ENCODE measurements at regions not wholly inside any gene's neighbourhood (a gene's known extent, or its start where the extent isn't known, plus 50 kb on each side); places are given as distances from the start of the nearest gene placed in this dataset.
"Not testable (repeated sequence)": the region's sequence is repeated elsewhere in the genome, so short reads cannot be mapped to it uniquely, and the experiment has no call there.

DNA sequence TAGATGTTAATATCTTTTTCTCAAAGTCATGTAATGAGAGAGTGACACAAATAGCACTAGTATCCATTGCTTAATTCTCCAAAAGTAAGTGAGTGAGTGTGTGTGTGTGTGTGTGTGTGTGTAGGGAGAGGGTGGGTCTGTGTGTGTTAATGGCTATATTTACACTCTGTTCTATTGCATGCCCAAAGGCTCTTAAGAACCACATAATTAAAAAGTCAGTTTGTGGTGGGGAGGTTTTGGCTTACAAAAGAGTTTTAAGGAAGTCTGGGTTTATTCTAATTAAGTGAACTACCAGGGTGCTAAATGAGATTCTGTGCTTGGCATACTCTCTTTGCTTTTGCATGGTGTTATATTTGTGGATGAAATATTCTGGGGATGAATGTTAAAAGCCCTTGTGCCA is 1897.6 kb upstream of the FLRT2 start (continued):
- TF ChIP-seq ATF3 (CRISPR knock-in tag; conservative IDR thresholded peaks at IDR 0.05) = no peak
- TF ChIP-seq ZNF317 (CRISPR knock-in tag; IDR thresholded peaks at IDR 0.05; ENCODE audit: borderline replicate concordance, low read depth) = no peak
- TF ChIP-seq ZSCAN18 (CRISPR knock-in tag; IDR thresholded peaks at IDR 0.05) = no peak
- no peak for TF ChIP-seq TEAD4 (CRISPR knock-in tag; IDR thresholded peaks at IDR 0.05)
- no peak for TF ChIP-seq ZNF416 (CRISPR knock-in tag; IDR thresholded peaks at IDR 0.05)
- TF ChIP-seq, protein P1, sequence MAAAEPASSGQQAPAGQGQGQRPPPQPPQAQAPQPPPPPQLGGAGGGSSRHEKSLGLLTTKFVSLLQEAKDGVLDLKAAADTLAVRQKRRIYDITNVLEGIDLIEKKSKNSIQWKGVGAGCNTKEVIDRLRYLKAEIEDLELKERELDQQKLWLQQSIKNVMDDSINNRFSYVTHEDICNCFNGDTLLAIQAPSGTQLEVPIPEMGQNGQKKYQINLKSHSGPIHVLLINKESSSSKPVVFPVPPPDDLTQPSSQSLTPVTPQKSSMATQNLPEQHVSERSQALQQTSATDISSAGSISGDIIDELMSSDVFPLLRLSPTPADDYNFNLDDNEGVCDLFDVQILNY (CRISPR knock-in tag; IDR thresholded peaks at IDR 0.05) = no peak
- no peak for TF ChIP-seq ATF1 (CRISPR knock-in tag; IDR thresholded peaks at IDR 0.05)
- TF ChIP-seq ZNF232 (CRISPR knock-in tag; IDR thresholded peaks at IDR 0.05) = no peak
- no peak for TF ChIP-seq HMGXB4 (CRISPR knock-in tag; IDR thresholded peaks at IDR 0.05)

DNA sequence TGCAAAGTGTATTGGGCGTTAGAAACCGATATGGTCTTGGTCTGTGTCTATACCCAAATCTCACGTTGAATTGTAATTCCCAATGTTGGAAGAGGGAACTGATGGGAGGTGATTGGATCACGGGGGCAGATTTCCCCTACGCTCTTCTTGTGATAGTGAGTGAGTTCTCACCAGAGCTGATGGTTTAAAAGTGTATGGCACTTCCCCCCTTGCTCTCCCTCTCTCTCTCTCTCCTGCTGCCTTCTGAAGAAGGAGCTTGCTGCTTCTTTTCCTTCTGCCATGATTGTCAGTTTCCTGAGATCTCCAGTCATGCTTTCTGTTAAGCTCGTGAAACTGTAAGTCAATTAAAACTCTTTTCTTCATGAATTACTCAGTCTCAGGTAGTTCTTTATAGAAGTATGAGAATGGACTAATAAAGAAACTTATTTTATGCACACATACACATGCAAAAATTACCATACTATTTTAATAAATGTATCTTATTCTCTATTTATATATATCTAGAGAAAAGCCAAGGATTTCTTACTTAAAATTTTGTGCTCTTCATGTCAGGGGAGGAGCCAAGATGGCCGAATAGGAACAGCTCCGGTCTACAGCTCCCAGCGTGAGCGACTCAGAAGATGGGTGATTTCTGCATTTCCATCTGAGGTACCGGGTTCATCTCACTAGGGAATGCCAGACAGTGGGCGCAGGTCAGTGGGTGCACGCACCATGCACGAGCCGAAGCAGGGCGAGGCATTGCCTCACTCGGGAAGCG is 1891.0 kb upstream of the FLRT2 start:
- DNase-seq (ENCODE audit: low spot score) = no peak
- CTCF ChIA-PET = no interaction called here
- Mint-ChIP-seq H3K4me1 (peaks cover 22% of the 10 kb centered on the region), H3K27me3 (ENCODE audit: low read depth) (no peaks in the 10 kb centered on the region), H3K9me3 (peaks cover 14% of the 10 kb centered on the region), H3K4me3 (peak overlapping the region; percentile 55), H3K36me3 (peaks cover 12% of the 10 kb centered on the region), H3K27ac (no peak overlapping the region)
- ATAC-seq = no peak
- no peak for TF ChIP-seq SMAD4 (CRISPR knock-in tag; IDR thresholded peaks at IDR 0.05)
- POLR2A ChIA-PET = no interaction called here

DNA sequence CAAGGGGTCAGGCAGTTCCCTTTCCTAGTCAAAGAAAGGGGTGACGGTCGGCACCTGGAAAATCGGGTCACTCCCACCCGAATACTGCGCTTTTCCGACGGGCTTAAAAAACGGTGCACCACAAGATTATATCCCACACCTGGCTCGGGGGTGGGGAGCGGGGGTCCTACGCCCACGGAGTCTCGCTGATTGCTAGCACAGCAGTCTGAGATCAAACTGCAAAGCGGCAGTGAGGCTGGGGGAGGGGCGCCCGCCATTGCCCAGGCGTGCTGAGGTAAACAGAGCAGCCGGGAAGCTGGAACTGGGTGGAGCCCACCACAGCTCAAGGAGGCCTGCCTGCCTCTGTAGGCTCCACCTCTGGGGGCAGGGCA is 1890.5 kb upstream of the FLRT2 start:
- H3K9me3 Mint-ChIP-seq = peaks cover 14% of the 10 kb centered on the region
- peak overlapping the region; percentile 55 for H3K4me3 Mint-ChIP-seq
- peaks cover 12% of the 10 kb centered on the region for H3K36me3 Mint-ChIP-seq
- H3K27me3 Mint-ChIP-seq (ENCODE audit: low read depth); CTCF ChIA-PET; ATAC-seq; POLR2A ChIA-PET; H3K27ac Mint-ChIP-seq: not testable (repeated sequence)
- peak; percentile 60 for DNase-seq (ENCODE audit: low spot score)
- peaks cover 20% of the 10 kb centered on the region for H3K4me1 Mint-ChIP-seq

- no peak overlapping the region for H3K4me3 Mint-ChIP-seq
- peaks cover 11% of the 10 kb centered on the region for H3K9me3 Mint-ChIP-seq
- H3K27me3 Mint-ChIP-seq (ENCODE audit: low read depth) = no peaks in the 10 kb centered on the region
- H3K4me1 Mint-ChIP-seq = no peaks in the 10 kb centered on the region
- ATAC-seq (no peak), DNase-seq (ENCODE audit: low spot score) (no peak)
- CTCF ChIA-PET = no interaction called here
- POLR2A ChIA-PET = no interaction called here
- no peak overlapping the region for H3K27ac Mint-ChIP-seq
- peaks cover 9% of the 10 kb centered on the region for H3K36me3 Mint-ChIP-seq
- no peak for TF ChIP-seq CREB1 (CRISPR knock-in tag; IDR thresholded peaks at IDR 0.05)
- TF ChIP-seq TCF7 (CRISPR knock-in tag; IDR thresholded peaks at IDR 0.05; ENCODE audit: low read depth) = no peak
- TF ChIP-seq NFATC4 (CRISPR knock-in tag; IDR thresholded peaks at IDR 0.05) = no peak
- TF ChIP-seq ZNF317 (CRISPR knock-in tag; IDR thresholded peaks at IDR 0.05; ENCODE audit: borderline replicate concordance, low read depth) = no peak
- TF ChIP-seq, protein P2, sequence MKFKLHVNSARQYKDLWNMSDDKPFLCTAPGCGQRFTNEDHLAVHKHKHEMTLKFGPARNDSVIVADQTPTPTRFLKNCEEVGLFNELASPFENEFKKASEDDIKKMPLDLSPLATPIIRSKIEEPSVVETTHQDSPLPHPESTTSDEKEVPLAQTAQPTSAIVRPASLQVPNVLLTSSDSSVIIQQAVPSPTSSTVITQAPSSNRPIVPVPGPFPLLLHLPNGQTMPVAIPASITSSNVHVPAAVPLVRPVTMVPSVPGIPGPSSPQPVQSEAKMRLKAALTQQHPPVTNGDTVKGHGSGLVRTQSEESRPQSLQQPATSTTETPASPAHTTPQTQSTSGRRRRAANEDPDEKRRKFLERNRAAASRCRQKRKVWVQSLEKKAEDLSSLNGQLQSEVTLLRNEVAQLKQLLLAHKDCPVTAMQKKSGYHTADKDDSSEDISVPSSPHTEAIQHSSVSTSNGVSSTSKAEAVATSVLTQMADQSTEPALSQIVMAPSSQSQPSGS (CRISPR knock-in tag; IDR thresholded peaks at IDR 0.05; ENCODE audit: borderline replicate concordance, low read depth) = no peak
- TF ChIP-seq MLX (CRISPR knock-in tag; IDR thresholded peaks at IDR 0.05) = no peak
- no peak for TF ChIP-seq TP53 (CRISPR knock-in tag; IDR thresholded peaks at IDR 0.05)
- no peak for TF ChIP-seq GABPB1 (CRISPR knock-in tag; IDR thresholded peaks at IDR 0.05)
- TF ChIP-seq JAZF1 (CRISPR knock-in tag; IDR thresholded peaks at IDR 0.05) = no peak
- TF ChIP-seq OVOL2 (CRISPR knock-in tag; IDR thresholded peaks at IDR 0.05; ENCODE audit: borderline replicate concordance) = no peak
- no peak for TF ChIP-seq TEAD1 (CRISPR knock-in tag; IDR thresholded peaks at IDR 0.05)
- no peak for TF ChIP-seq SMAD4 (CRISPR knock-in tag; IDR thresholded peaks at IDR 0.05)
- TF ChIP-seq SP1 (CRISPR knock-in tag; conservative IDR thresholded peaks at IDR 0.05) = no peak
Observed at GRCh38 chr14:83646228-83646627, 1883.7 kb upstream of the FLRT2 start.

Measured in WTC11 (cell line).